GM10248 (cell line): ENCODE measurements at regions not wholly inside any gene's neighbourhood (a gene's known extent, or its start where the extent isn't known, plus 50 kb on each side); places are given as distances from the start of the nearest gene placed in this dataset.

Experiments used
- CTCF ChIA-PET: fragments of 300-600 bp; sonication (Branson Sonifier 250); formaldehyde crosslinking; extraction: SDS; loops from one replicate; lab custom pipeline; 2021; ENCODE audit warnings: antibody characterized with exemption; lab: Yijun Ruan, JAX
- POLR2A ChIA-PET: fragments of 350-650 bp; sonication (Branson Sonifier 250); formaldehyde crosslinking; extraction: SDS; loops from one replicate; lab custom pipeline; 2020; ENCODE audit warnings: antibody characterized with exemption; lab: Yijun Ruan, JAX
- DNase-seq: peaks from one replicate; pipeline ENCODE4 v3.0.0; 2012; ENCODE audit errors: extremely low spot score
- CTCF ChIP-seq: IDR thresholded peaks from 2 replicates; pipeline ENCODE4 v1.5.1; 2012; ENCODE audit warnings: mild to moderate bottlenecking, low read depth; ENCODE audit errors: extremely low read depth, missing control alignments, control extremely low read depth

DNA sequence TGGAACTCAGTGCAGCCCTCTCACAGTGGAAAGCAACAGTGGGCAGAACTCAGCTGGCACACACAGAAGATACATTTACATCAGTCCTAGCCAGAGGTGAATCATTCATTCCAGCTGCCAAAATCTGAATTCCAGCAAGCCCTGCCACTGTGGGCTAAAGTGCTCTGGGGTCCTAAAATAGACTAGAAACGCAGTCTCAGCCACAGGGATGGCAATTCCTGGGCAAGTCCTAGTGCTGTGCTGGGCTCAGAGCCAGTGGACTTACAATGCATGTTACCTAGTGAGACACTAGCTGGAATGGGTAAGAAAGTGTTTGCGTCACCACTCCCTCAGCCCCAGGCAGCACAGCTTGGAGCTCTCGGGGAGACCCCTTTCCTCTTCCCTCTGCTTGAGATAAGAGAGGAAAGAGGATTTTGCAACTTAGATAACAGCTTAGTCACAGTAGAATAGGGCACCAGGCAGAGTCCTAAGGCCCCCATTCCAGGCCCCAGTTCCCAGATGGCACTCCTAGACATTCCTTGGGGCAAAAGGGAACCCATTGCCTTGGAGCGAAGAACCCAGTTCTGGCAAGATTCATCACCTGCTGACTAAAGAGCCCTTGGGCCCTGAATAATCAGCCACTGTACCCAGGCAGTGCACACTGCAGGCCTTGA lies 592.9 kb downstream of the FSCB start:
- no peak for TF ChIP-seq CTCF
- ChIA-PET POLR2A (no interaction called here), CTCF (no interaction called here)
- no peak for DNase-seq

- no peak for TF ChIP-seq CTCF
- CTCF ChIA-PET: interaction anchor here (1.2 kb wide), 1 partner anchor 9 kb away, joined by 3 read pairs; no protein-coding TSS in a partner anchor
- no peak for DNase-seq
- POLR2A ChIA-PET: no interaction called here
These were observed 603.9 kb downstream of the FSCB start for GRCh38 chr14:43903209-43903608.

GRCh38 chr14:43901911-43902673 lies 605.0 kb downstream of the FSCB start:
- ChIA-PET POLR2A (no interaction called here), CTCF (no interaction called here)
- no peak for DNase-seq
- TF ChIP-seq CTCF: no peak

DNA sequence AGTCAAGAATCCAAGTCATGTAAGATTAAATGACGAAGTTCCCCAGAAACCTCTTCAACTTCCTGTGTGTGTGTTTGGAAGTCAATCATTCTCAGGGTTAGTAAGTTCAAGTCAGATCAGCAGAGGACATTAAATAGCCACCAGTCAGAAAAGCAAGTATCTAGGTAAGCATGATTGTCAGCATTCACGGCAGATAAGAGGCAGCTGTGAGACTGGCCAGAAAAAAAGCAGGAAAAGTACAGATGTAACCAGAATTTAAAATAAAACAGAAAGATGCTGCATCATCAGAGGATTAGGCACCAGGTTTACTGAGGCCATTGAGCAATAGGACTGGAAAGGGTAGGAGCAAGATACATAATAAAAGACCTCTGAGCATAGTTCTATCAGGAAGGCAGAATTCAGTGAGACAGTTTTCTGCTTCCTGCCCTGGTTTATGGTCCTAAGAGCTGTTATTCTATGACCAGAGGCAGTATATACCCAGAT lies 606.9 kb downstream of the FSCB start:
- POLR2A ChIA-PET: no interaction called here
- no peak for DNase-seq
- TF ChIP-seq CTCF: no peak
- CTCF ChIA-PET: no interaction called here

- TF ChIP-seq CTCF: no peak
- ChIA-PET CTCF (no interaction called here), POLR2A (no interaction called here)
- no peak for DNase-seq
These were observed 608.4 kb downstream of the FSCB start for GRCh38 chr14:43898687-43899086.

DNA sequence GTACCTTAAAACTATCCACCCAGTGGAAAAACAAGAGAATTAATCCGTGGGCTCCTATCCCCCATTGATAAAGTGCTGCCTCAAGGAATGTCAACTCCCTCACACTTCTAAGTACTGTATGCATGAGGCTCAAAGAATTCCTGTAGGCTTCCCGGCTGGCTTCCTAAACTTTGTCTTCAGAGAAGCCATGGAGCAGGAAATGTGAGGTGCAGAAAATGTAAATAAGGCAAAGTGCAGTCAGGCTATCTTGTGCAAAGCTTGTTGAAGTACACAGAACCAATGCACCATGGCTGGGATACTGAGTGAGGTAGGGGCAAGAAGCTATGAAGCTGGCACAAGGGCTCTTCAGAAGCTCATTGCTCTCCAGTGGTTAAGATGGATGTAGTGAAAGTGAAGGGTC lies 611.0 kb downstream of the FSCB start:
- no peak for TF ChIP-seq CTCF
- POLR2A ChIA-PET: no interaction called here

More for the DNA sequence above, 611.0 kb downstream of the FSCB start:
- DNase-seq: no peak
- CTCF ChIA-PET: interaction anchor here (1.0 kb wide), 1 partner anchor 12 kb away, joined by 3 read pairs; no protein-coding TSS in a partner anchor
